HCT116 (cell line): ENCODE measurements at regions not wholly inside any gene's neighbourhood (a gene's known extent, or its start where the extent isn't known, plus 50 kb on each side); places are given as distances from the start of the nearest gene placed in this dataset.

Source experiments
- ATAC-seq: fragments of 200-7000 bp; cut with Tn5 transposase; 2 replicates; pipeline ENCODE4 v1.9.1; 2020; ENCODE audit warnings: mild to moderate bottlenecking, moderate library complexity
- BruUV-seq: library from RNA; stranded (reverse); fragments of 400-500 nt; replicated peaks from 2 replicates; lab custom pipeline; 2021; lab: Mats Ljungman, UMichigan
- CTCF ChIA-PET: fragments of 300-600 bp; sonication (Branson Sonifier 250); formaldehyde crosslinking; loops from one replicate; lab custom pipeline; 2021; ENCODE audit warnings: antibody characterized with exemption; lab: Charles Lee
- POLR2A ChIA-PET: fragments of 300-600, 350-600 bp; sonication (Branson Sonifier 250); formaldehyde crosslinking; loops from one replicate; lab custom pipeline; 2021; ENCODE audit warnings: antibody characterized with exemption; lab: Charles Lee
- RAD21 ChIA-PET, 2 experiments: fragments of 300-600 bp; sonication (Branson Sonifier 250); formaldehyde crosslinking; loops; one replicate each; lab custom pipeline; 2023; ENCODE audit warnings: low total read pairs in 2 of 2; ENCODE audit not compliant: uncharacterized antibody in 2 of 2, unreplicated experiment in 2 of 2, low non-redundant PET in 1 of 2; lab: Charles Lee
- DNase-seq: peaks from one replicate; pipeline ENCODE4 v3.0.0-alpha.2; 2010; ENCODE audit warnings: low read depth, low spot score
- H2AFZ ChIP-seq: fragments of 200-600 bp; shearing (Covaris generic), sonication (generic); 2 replicates; pipeline ENCODE4 v1.6.1; 2017; ENCODE audit warnings: low read depth, mixed run types, mixed read lengths, antibody characterized with exemption, low read length; ENCODE audit not compliant: poor library complexity, severe bottlenecking
- H3K27ac ChIP-seq: 2 replicates; pipeline ENCODE4 v1.5.1; 2012; ENCODE audit warnings: low read depth, low read length
- H3K27me3 ChIP-seq: fragments of 200-600 bp; sonication (generic); 2 replicates; pipeline ENCODE4 v1.6.1; 2016; ENCODE audit warnings: mixed run types, low read length, mixed read lengths; ENCODE audit not compliant: insufficient read depth
- H3K36me3 ChIP-seq, 2 experiments: fragments of 200-500 bp in 1 of 2; fragments of 200-600 bp in 1 of 2; sonication (Bioruptor generic) in 1 of 2; sonication (generic) in 1 of 2; 2 replicates each; pipeline versions ENCODE4 v1.5.1 to v1.6.1; 2014 to 2016; ENCODE audit warnings: low read length in 2 of 2, inconsistent platforms in 1 of 2, mixed read lengths in 1 of 2, mixed run types in 1 of 2; ENCODE audit not compliant: insufficient read depth in 2 of 2, control insufficient read depth in 1 of 2
- H3K4me1 ChIP-seq, 2 experiments: fragments of 200-600 bp in 1 of 2; sonication (generic) in 1 of 2; 2 replicates each; pipeline versions ENCODE4 v1.5.1 to v1.6.1; 2012 to 2017; ENCODE audit warnings: low read length in 2 of 2, inconsistent platforms in 1 of 2, mild to moderate bottlenecking in 1 of 2, mixed read lengths in 1 of 2, mixed run types in 1 of 2, moderate library complexity in 1 of 2; ENCODE audit not compliant: insufficient read depth in 2 of 2, control insufficient read depth in 1 of 2
- H3K4me2 ChIP-seq: fragments of 200-600 bp; sonication (generic); 2 replicates; pipeline ENCODE4 v1.6.1; 2017; ENCODE audit warnings: mixed run types, low read length, mixed read lengths
- H3K4me3 ChIP-seq, 2 experiments: fragments of 200-600 bp in 1 of 2; sonication (generic) in 1 of 2; replicated peaks in 1 of 2; 2 replicates each; pipeline ENCODE4 v1.5.1; 2011 to 2016; ENCODE audit warnings: low read length in 2 of 2, control low read depth in 1 of 2, low read depth in 1 of 2, mild to moderate bottlenecking in 1 of 2, mixed read lengths in 1 of 2, mixed run types in 1 of 2
- H3K79me2 ChIP-seq: fragments of 200-600 bp; sonication (generic); 2 replicates; pipeline ENCODE4 v1.6.1; 2017; ENCODE audit warnings: mild to moderate bottlenecking, mixed run types, low read length, moderate library complexity, mixed read lengths; ENCODE audit not compliant: insufficient read depth
- H3K9ac ChIP-seq: fragments of 200-600 bp; sonication (generic); 2 replicates; pipeline ENCODE4 v1.6.1; 2016; ENCODE audit warnings: low read length, mixed read lengths
- H3K9me2 ChIP-seq: fragments of 200-600 bp; sonication (generic), shearing (Covaris generic); 2 replicates; pipeline ENCODE4 v1.6.1; 2017; ENCODE audit warnings: mixed run types, mild to moderate bottlenecking, moderate library complexity; ENCODE audit not compliant: insufficient read depth
- H3K9me3 ChIP-seq, 2 experiments: fragments of 200-500 bp in 1 of 2; fragments of 200-600 bp in 1 of 2; sonication (Bioruptor generic) in 1 of 2; sonication (generic) in 1 of 2; 2 replicates each; pipeline ENCODE4 v1.6.1; 2014 to 2017; ENCODE audit warnings: low read length in 2 of 2, mixed read lengths in 2 of 2, inconsistent platforms in 1 of 2, low read depth in 1 of 2, mild to moderate bottlenecking in 1 of 2, mixed run types in 1 of 2, moderate library complexity in 1 of 2; ENCODE audit not compliant: control insufficient read depth in 1 of 2, insufficient read depth in 1 of 2
- H4K20me1 ChIP-seq: fragments of 200-600 bp; sonication (generic), shearing (Covaris generic); 2 replicates; pipeline ENCODE4 v1.6.1; 2017; ENCODE audit warnings: mixed run types, mild to moderate bottlenecking, moderate library complexity; ENCODE audit not compliant: insufficient read depth
- CBX3 ChIP-seq: IDR thresholded peaks from 2 replicates; pipeline ENCODE4 v1.6.1; 2012; ENCODE audit warnings: low read depth
- CEBPB ChIP-seq: IDR thresholded peaks from 2 replicates; pipeline ENCODE4 v1.6.1; 2012; ENCODE audit warnings: low read depth
- CTCF ChIP-seq, 3 experiments: fragments of 200-600 bp in 1 of 3; sonication (generic) in 1 of 3; IDR thresholded peaks in 2 of 3; conservative IDR thresholded peaks in 1 of 3; 2 replicates each; pipeline ENCODE4 v1.5.1; 2012 to 2017; ENCODE audit warnings: low read depth in 2 of 3, low read length in 2 of 3, antibody characterized with exemption in 1 of 3, borderline replicate concordance in 1 of 3, control low read depth in 1 of 3, mild to moderate bottlenecking in 1 of 3, mixed read lengths in 1 of 3, mixed run types in 1 of 3, moderate library complexity in 1 of 3; ENCODE audit not compliant: insufficient read depth in 1 of 3
- ELF1 ChIP-seq: IDR thresholded peaks from 2 replicates; pipeline ENCODE4 v1.6.1; 2012; ENCODE audit warnings: low read depth, borderline replicate concordance
- RAD21 ChIP-seq: IDR thresholded peaks from 2 replicates; pipeline ENCODE4 v1.6.1; 2012; ENCODE audit warnings: low read depth, mild to moderate bottlenecking
- SIN3A ChIP-seq: IDR thresholded peaks from 2 replicates; pipeline ENCODE4 v1.6.1; 2012; ENCODE audit warnings: low read depth
- SP1 ChIP-seq: IDR thresholded peaks from 2 replicates; pipeline ENCODE4 v1.6.1; 2012; ENCODE audit warnings: low read depth
- SRF ChIP-seq: IDR thresholded peaks from 2 replicates; pipeline ENCODE4 v1.6.1; 2012; ENCODE audit warnings: low read depth
- TCF7L2 ChIP-seq: IDR thresholded peaks from 2 replicates; pipeline ENCODE4 v1.7.0; 2011; ENCODE audit warnings: borderline replicate concordance, inconsistent platforms; ENCODE audit not compliant: insufficient read depth, insufficient read length; ENCODE audit errors: extremely low read depth
- ZNF274 ChIP-seq: fragments of 200-500 bp; sonication (Bioruptor generic); IDR thresholded peaks from 2 replicates; pipeline ENCODE4 v1.6.1; 2014; ENCODE audit warnings: mild to moderate bottlenecking, low read depth, low read length, inconsistent platforms
- intact Hi-C: fragments of 100-400 bp; cut with micrococcal nuclease; formaldehyde crosslinking; loops from 2 replicates; pipeline ENCODE4 v1.10.0; 2022

DNA sequence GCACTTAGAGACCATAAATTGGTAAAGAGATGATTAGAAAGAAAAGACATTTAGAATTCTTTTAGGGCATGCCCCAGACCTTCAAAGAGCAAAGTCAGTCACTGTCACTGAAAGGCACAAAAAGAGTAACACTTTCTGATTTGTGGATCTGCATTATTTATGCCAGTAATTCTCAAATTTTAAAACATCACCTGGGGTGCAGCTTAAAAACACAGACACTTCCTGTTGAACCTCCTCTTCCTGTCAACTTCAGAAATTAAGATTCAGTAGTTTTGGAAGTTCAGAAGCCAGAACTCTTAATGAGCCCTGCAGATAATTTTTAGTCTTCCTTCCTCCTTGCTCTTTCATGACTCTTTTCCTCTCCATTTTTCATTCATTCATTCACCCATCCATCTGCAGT, 137.5 kb downstream of the NRN1 start:
- Histone ChIP-seq H3K36me3 (no peaks in the 10 kb centered on the region), H3K9me2 (no peaks in the 10 kb centered on the region), H3K27ac (no peak overlapping the region), H3K9ac (no peak overlapping the region), H3K4me1 (no peaks in the 10 kb centered on the region), H3K27me3 (peaks cover 5% of the 10 kb centered on the region; the same call in 1 of the 2 replicates), H3K79me2 (no peaks in the 10 kb centered on the region), H3K4me3 (no peak overlapping the region), H3K9me3 (no peaks in the 10 kb centered on the region), H3K4me2 (no peak overlapping the region)
- ChIA-PET POLR2A (no interaction called here), CTCF (no interaction called here)
- no peak for ATAC-seq
- intact Hi-C loops = no loop called here
- DNase-seq = no peak
- BruUV-seq = no TSS peak
- TF ChIP-seq SIN3A (no peak), CTCF (IDR thresholded peaks at IDR 0.05 in 2 of 3, conservative IDR thresholded peaks at IDR 0.05 in 1 of 3; ENCODE audit: borderline replicate concordance in 1 of 3, insufficient read depth in 1 of 3, low read depth in 2 of 3, low read length in 2 of 3) (no peak), RAD21 (no peak)
- TF ChIP-seq, all 23 proteins: peak for 0
- RAD21 ChIA-PET = no interaction called here
- Histone ChIP-seq H2AFZ (no peak overlapping the region), H4K20me1 (no peaks in the 10 kb centered on the region)

DNA sequence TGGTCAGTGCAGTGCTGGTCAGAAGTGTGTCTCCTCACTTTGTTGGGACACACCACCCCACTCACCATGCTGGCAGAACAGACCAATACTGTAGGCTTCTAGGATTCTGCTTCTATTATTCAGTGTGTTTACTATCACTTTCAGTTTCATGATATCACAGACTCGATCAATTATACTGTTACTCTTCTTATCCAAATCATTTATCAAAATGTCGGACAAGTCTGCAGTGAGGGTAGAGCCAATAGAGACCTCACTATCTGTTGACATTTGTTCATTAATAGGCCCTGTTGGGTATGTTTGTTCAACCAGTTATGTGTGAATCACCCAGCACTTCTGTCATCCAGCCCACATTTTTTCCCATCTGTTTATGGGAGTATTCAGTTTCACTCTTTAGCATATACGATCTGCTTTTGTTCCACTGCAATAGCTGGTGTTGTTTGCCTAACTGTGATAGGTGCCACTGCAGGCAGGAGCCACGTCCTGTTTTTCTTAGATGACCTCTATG, 140.1 kb downstream of the NRN1 start:
- CTCF ChIA-PET = no interaction called here
- Histone ChIP-seq H3K27me3 (peaks cover 4% of the 10 kb centered on the region; the same call in 1 of the 2 replicates), H3K4me3 (no peak overlapping the region), H3K4me1 (no peaks in the 10 kb centered on the region), H3K9ac (no peak overlapping the region), H3K27ac (no peak overlapping the region), H3K9me3 (no peaks in the 10 kb centered on the region), H3K79me2 (no peaks in the 10 kb centered on the region), H2AFZ (no peak overlapping the region), H3K9me2 (no peaks in the 10 kb centered on the region), H3K36me3 (no peaks in the 10 kb centered on the region), H4K20me1 (no peaks in the 10 kb centered on the region), H3K4me2 (no peak overlapping the region)
- RAD21 ChIA-PET = no interaction called here
- TF ChIP-seq CBX3 (no peak), SIN3A (no peak), ELF1 (no peak), CEBPB (no peak), TCF7L2 (no peak), ZNF274 (no peak), SP1 (no peak), SRF (no peak)
- BruUV-seq = no TSS peak
- POLR2A ChIA-PET = no interaction called here
- intact Hi-C loops = no loop called here
- DNase-seq (no peak), ATAC-seq (no peak)
